ENCODE measurements at regions not wholly inside any gene's neighbourhood (a gene's known extent, or its start where the extent isn't known, plus 50 kb on each side); places are given as distances from the start of the nearest gene placed in this dataset.
"Not testable (repeated sequence)": the region's sequence is repeated elsewhere in the genome, so short reads cannot be mapped to it uniquely, and the experiment has no call there.

- DNase-seq (no peak), ATAC-seq (ENCODE audit: low read depth in 2 of 2) (no peak)
- Histone ChIP-seq H3K36me3 (ENCODE audit: control insufficient read depth, insufficient read depth, low read length) (no peaks in the 10 kb centered on the region), H3K27ac (ENCODE audit: insufficient read depth, low read length, poor library complexity, severe bottlenecking) (no peak overlapping the region), H3K9me3 (ENCODE audit: control insufficient read depth in 2 of 2, low read length in 2 of 2) (peaks cover 0 to 3% of the 10 kb centered on the region in 2 experiments), H3K4me3 (ENCODE audit: low read depth, low read length) (no peak overlapping the region), H3K27me3 (ENCODE audit: control insufficient read depth, insufficient read depth, low read length) (no peaks in the 10 kb centered on the region), H3K4me1 (ENCODE audit: control insufficient read depth, insufficient read depth, low read length, poor library complexity, severe bottlenecking) (no peaks in the 10 kb centered on the region)
- H3K4me3 Mint-ChIP-seq = no peak overlapping the region
- peaks cover 0 to 3% (median 0%) of the 10 kb centered on the region in 7 donors for H3K9me3 Mint-ChIP-seq
- H3K36me3 Mint-ChIP-seq = no peaks in the 10 kb centered on the region
- no peaks in the 10 kb centered on the region for H3K27me3 Mint-ChIP-seq
- no peaks in the 10 kb centered on the region for H3K4me1 Mint-ChIP-seq
- no peak overlapping the region for H3K27ac Mint-ChIP-seq
Measured at GRCh38 chr7:79770063-79770462, 316.6 kb upstream of the MAGI2 start.

GRCh38 chr7:79767876-79768560 lies 314.6 kb upstream of the MAGI2 start:
- not testable (repeated sequence) for H3K4me3 ChIP-seq (ENCODE audit: low read depth, low read length); H3K9me3 ChIP-seq (ENCODE audit: control insufficient read depth in 2 of 2, low read length in 2 of 2); H3K4me3 Mint-ChIP-seq; H3K36me3 ChIP-seq (ENCODE audit: control insufficient read depth, insufficient read depth, low read length); H3K27me3 ChIP-seq (ENCODE audit: control insufficient read depth, insufficient read depth, low read length); H3K27ac Mint-ChIP-seq; H3K27ac ChIP-seq (ENCODE audit: insufficient read depth, low read length, poor library complexity, severe bottlenecking); H3K27me3 Mint-ChIP-seq; H3K4me1 ChIP-seq (ENCODE audit: control insufficient read depth, insufficient read depth, low read length, poor library complexity, severe bottlenecking); H3K36me3 Mint-ChIP-seq; DNase-seq; H3K9me3 Mint-ChIP-seq; ATAC-seq (ENCODE audit: low read depth in 2 of 2); H3K4me1 Mint-ChIP-seq

- H3K27ac ChIP-seq (ENCODE audit: insufficient read depth, low read length, poor library complexity, severe bottlenecking); H3K4me1 Mint-ChIP-seq; H3K27ac Mint-ChIP-seq; H3K4me1 ChIP-seq (ENCODE audit: control insufficient read depth, insufficient read depth, low read length, poor library complexity, severe bottlenecking); H3K9me3 Mint-ChIP-seq; H3K4me3 ChIP-seq (ENCODE audit: low read depth, low read length); H3K36me3 Mint-ChIP-seq; H3K4me3 Mint-ChIP-seq; ATAC-seq (ENCODE audit: low read depth in 2 of 2); H3K36me3 ChIP-seq (ENCODE audit: control insufficient read depth, insufficient read depth, low read length); H3K27me3 ChIP-seq (ENCODE audit: control insufficient read depth, insufficient read depth, low read length); H3K9me3 ChIP-seq (ENCODE audit: control insufficient read depth in 2 of 2, low read length in 2 of 2); DNase-seq; H3K27me3 Mint-ChIP-seq: not testable (repeated sequence)
Measured at GRCh38 chr7:79767192-79767591, 313.7 kb upstream of the MAGI2 start.

GRCh38 chr7:79761876-79762429 lies 308.5 kb upstream of the MAGI2 start:
- H3K4me3 ChIP-seq (ENCODE audit: low read depth, low read length) = no peak overlapping the region
- H3K4me1 ChIP-seq (ENCODE audit: control insufficient read depth, insufficient read depth, low read length, poor library complexity, severe bottlenecking) = no peaks in the 10 kb centered on the region
- no peaks in the 10 kb centered on the region for H3K36me3 Mint-ChIP-seq
- H3K27ac ChIP-seq (ENCODE audit: insufficient read depth, low read length, poor library complexity, severe bottlenecking) = no peak overlapping the region
- no peaks in the 10 kb centered on the region for H3K36me3 ChIP-seq (ENCODE audit: control insufficient read depth, insufficient read depth, low read length)
- no peaks in the 10 kb centered on the region for H3K27me3 ChIP-seq (ENCODE audit: control insufficient read depth, insufficient read depth, low read length)
- H3K27me3 Mint-ChIP-seq = no peaks in the 10 kb centered on the region
- H3K9me3 ChIP-seq (ENCODE audit: control insufficient read depth in 2 of 2, low read length in 2 of 2) = peaks cover 0 to 2% of the 10 kb centered on the region in 2 experiments
- H3K4me3 Mint-ChIP-seq = no peak overlapping the region
- no peak for ATAC-seq (ENCODE audit: low read depth in 2 of 2)
- H3K9me3 Mint-ChIP-seq = peaks cover 0 to 17% (median 7%) of the 10 kb centered on the region in 7 donors
- no peak for DNase-seq
- H3K4me1 Mint-ChIP-seq = peaks cover 0 to 2% (median 0%) of the 10 kb centered on the region in 4 donors
- no peak overlapping the region for H3K27ac Mint-ChIP-seq

- H3K27me3 Mint-ChIP-seq; DNase-seq; H3K36me3 Mint-ChIP-seq; H3K36me3 ChIP-seq (ENCODE audit: control insufficient read depth, insufficient read depth, low read length); H3K27ac Mint-ChIP-seq; H3K4me3 ChIP-seq (ENCODE audit: low read depth, low read length); H3K4me1 Mint-ChIP-seq; H3K4me1 ChIP-seq (ENCODE audit: control insufficient read depth, insufficient read depth, low read length, poor library complexity, severe bottlenecking); H3K27ac ChIP-seq (ENCODE audit: insufficient read depth, low read length, poor library complexity, severe bottlenecking); H3K9me3 ChIP-seq (ENCODE audit: control insufficient read depth in 2 of 2, low read length in 2 of 2); ATAC-seq (ENCODE audit: low read depth in 2 of 2); H3K9me3 Mint-ChIP-seq; H3K27me3 ChIP-seq (ENCODE audit: control insufficient read depth, insufficient read depth, low read length): not testable (repeated sequence)
- H3K4me3 Mint-ChIP-seq = peak overlapping the region in 1 of 4 donors; percentile 68
Measured at GRCh38 chr7:79750941-79751340, 297.5 kb upstream of the MAGI2 start.

GRCh38 chr7:79749856-79750255 lies 296.4 kb upstream of the MAGI2 start:
- no peaks in the 10 kb centered on the region for H3K9me3 ChIP-seq (ENCODE audit: control insufficient read depth in 2 of 2, low read length in 2 of 2)
- ATAC-seq (ENCODE audit: low read depth in 2 of 2) = no peak
- DNase-seq = no peak
- H3K4me1 ChIP-seq (ENCODE audit: control insufficient read depth, insufficient read depth, low read length, poor library complexity, severe bottlenecking) = no peaks in the 10 kb centered on the region
- no peaks in the 10 kb centered on the region for H3K36me3 ChIP-seq (ENCODE audit: control insufficient read depth, insufficient read depth, low read length)
- peaks cover 0 to 4% (median 2%) of the 10 kb centered on the region in 7 donors for H3K9me3 Mint-ChIP-seq
- no peaks in the 10 kb centered on the region for H3K36me3 Mint-ChIP-seq
- H3K27ac ChIP-seq (ENCODE audit: insufficient read depth, low read length, poor library complexity, severe bottlenecking) = no peak overlapping the region
- no peak overlapping the region for H3K4me3 Mint-ChIP-seq
- no peaks in the 10 kb centered on the region for H3K27me3 Mint-ChIP-seq
- no peaks in the 10 kb centered on the region for H3K4me1 Mint-ChIP-seq
- no peak overlapping the region for H3K4me3 ChIP-seq (ENCODE audit: low read depth, low read length)
- no peaks in the 10 kb centered on the region for H3K27me3 ChIP-seq (ENCODE audit: control insufficient read depth, insufficient read depth, low read length)
- H3K27ac Mint-ChIP-seq = no peak overlapping the region

GRCh38 chr7:79741684-79742083 lies 288.2 kb upstream of the MAGI2 start:
- Mint-ChIP-seq H3K36me3 (no peaks in the 10 kb centered on the region), H3K9me3 (peaks cover 0 to 5% (median 0%) of the 10 kb centered on the region in 7 donors), H3K4me1 (no peaks in the 10 kb centered on the region), H3K27me3 (no peaks in the 10 kb centered on the region), H3K27ac (no peak overlapping the region), H3K4me3 (no peak overlapping the region)
- no peaks in the 10 kb centered on the region for H3K9me3 ChIP-seq (ENCODE audit: control insufficient read depth in 2 of 2, low read length in 2 of 2)
- H3K27ac ChIP-seq (ENCODE audit: insufficient read depth, low read length, poor library complexity, severe bottlenecking) = no peak overlapping the region
- DNase-seq (no peak), ATAC-seq (ENCODE audit: low read depth in 2 of 2) (no peak)
- H3K4me3 ChIP-seq (ENCODE audit: low read depth, low read length) = no peak overlapping the region
- no peaks in the 10 kb centered on the region for H3K4me1 ChIP-seq (ENCODE audit: control insufficient read depth, insufficient read depth, low read length, poor library complexity, severe bottlenecking)
- no peaks in the 10 kb centered on the region for H3K36me3 ChIP-seq (ENCODE audit: control insufficient read depth, insufficient read depth, low read length)
- H3K27me3 ChIP-seq (ENCODE audit: control insufficient read depth, insufficient read depth, low read length) = no peaks in the 10 kb centered on the region

- ATAC-seq (ENCODE audit: low read depth in 2 of 2) (no peak), DNase-seq (no peak)
- Mint-ChIP-seq H3K36me3 (no peaks in the 10 kb centered on the region), H3K9me3 (peaks cover 0 to 8% (median 2%) of the 10 kb centered on the region in 7 donors), H3K4me3 (no peak overlapping the region), H3K27ac (no peak overlapping the region), H3K27me3 (no peaks in the 10 kb centered on the region), H3K4me1 (no peaks in the 10 kb centered on the region)
- no peaks in the 10 kb centered on the region for H3K27me3 ChIP-seq (ENCODE audit: control insufficient read depth, insufficient read depth, low read length)
- H3K9me3 ChIP-seq (ENCODE audit: control insufficient read depth in 2 of 2, low read length in 2 of 2) = no peaks in the 10 kb centered on the region
- H3K4me3 ChIP-seq (ENCODE audit: low read depth, low read length) = no peak overlapping the region
- no peaks in the 10 kb centered on the region for H3K4me1 ChIP-seq (ENCODE audit: control insufficient read depth, insufficient read depth, low read length, poor library complexity, severe bottlenecking)
- no peak overlapping the region for H3K27ac ChIP-seq (ENCODE audit: insufficient read depth, low read length, poor library complexity, severe bottlenecking)
- H3K36me3 ChIP-seq (ENCODE audit: control insufficient read depth, insufficient read depth, low read length) = no peaks in the 10 kb centered on the region
Measured at GRCh38 chr7:79740076-79740475, 286.6 kb upstream of the MAGI2 start.
